ENCODE measurements at regions not wholly inside any gene's neighbourhood (a gene's known extent, or its start where the extent isn't known, plus 50 kb on each side); places are given as distances from the start of the nearest gene placed in this dataset.

DNA sequence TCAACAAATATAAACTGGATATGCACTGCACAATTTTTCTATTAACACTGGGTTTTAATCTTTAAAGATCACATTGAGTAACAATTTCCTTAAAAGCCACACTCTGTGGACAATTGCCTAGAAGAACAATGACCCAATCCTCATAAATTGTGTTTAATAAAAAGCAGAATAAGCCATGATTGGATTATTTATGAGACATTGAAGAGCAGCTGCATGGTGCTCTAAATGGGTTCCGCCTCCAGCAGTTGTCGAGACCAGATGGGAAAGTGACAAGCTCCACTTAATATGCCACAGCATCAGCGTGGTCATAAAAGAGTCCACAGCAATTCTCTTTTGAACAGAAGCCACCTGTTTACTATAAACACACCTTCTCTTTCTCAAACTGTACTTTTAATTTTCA, 635.2 kb upstream of the FRG1 start:
- no peaks in the 10 kb centered on the region for H3K36me3 Mint-ChIP-seq
- H3K27ac Mint-ChIP-seq = no peak overlapping the region
- DNase-seq (no peak), ATAC-seq (ENCODE audit: low read depth) (no peak)
- no peak overlapping the region for H3K4me3 Mint-ChIP-seq
- POLR2A ChIA-PET = no interaction called here
- no peaks in the 10 kb centered on the region for H3K4me1 Mint-ChIP-seq
- H3K27me3 Mint-ChIP-seq = no peaks in the 10 kb centered on the region
- no peaks in the 10 kb centered on the region for H3K9me3 Mint-ChIP-seq

- Mint-ChIP-seq H3K4me3 (no peak overlapping the region), H3K27ac (no peak overlapping the region), H3K27me3 (no peaks in the 10 kb centered on the region), H3K9me3 (no peaks in the 10 kb centered on the region), H3K36me3 (no peaks in the 10 kb centered on the region), H3K4me1 (no peaks in the 10 kb centered on the region)
- no peak for ATAC-seq (ENCODE audit: low read depth)
- DNase-seq = no peak
- POLR2A ChIA-PET = no interaction called here
Observed at GRCh38 chr4:189311251-189311650, 629.4 kb upstream of the FRG1 start.

- H3K36me3 Mint-ChIP-seq = no peaks in the 10 kb centered on the region
- H3K27me3 Mint-ChIP-seq = no peaks in the 10 kb centered on the region
- ATAC-seq (ENCODE audit: low read depth) = no peak
- H3K4me1 Mint-ChIP-seq = no peaks in the 10 kb centered on the region
- POLR2A ChIA-PET = no interaction called here
- H3K27ac Mint-ChIP-seq = no peak overlapping the region
- no peak for DNase-seq
- no peak overlapping the region for H3K4me3 Mint-ChIP-seq
- no peaks in the 10 kb centered on the region for H3K9me3 Mint-ChIP-seq
Observed at GRCh38 chr4:189313064-189313463, 627.6 kb upstream of the FRG1 start.

GRCh38 chr4:189313861-189314513, 626.7 kb upstream of the FRG1 start:
- H3K27ac Mint-ChIP-seq = no peak overlapping the region
- no peaks in the 10 kb centered on the region for H3K27me3 Mint-ChIP-seq
- H3K9me3 Mint-ChIP-seq = no peaks in the 10 kb centered on the region
- H3K36me3 Mint-ChIP-seq = no peaks in the 10 kb centered on the region
- H3K4me1 Mint-ChIP-seq = no peaks in the 10 kb centered on the region
- H3K4me3 Mint-ChIP-seq = no peak overlapping the region
- POLR2A ChIA-PET = no interaction called here
- ATAC-seq (ENCODE audit: low read depth) (no peak), DNase-seq (no peak)

- Mint-ChIP-seq H3K4me3 (no peak overlapping the region), H3K4me1 (no peaks in the 10 kb centered on the region), H3K9me3 (no peaks in the 10 kb centered on the region), H3K27ac (no peak overlapping the region), H3K36me3 (no peaks in the 10 kb centered on the region), H3K27me3 (no peaks in the 10 kb centered on the region)
- POLR2A ChIA-PET = no interaction called here
- no peak for DNase-seq
- no peak for ATAC-seq (ENCODE audit: low read depth)
Observed at GRCh38 chr4:189322426-189322825, 618.2 kb upstream of the FRG1 start.

DNA sequence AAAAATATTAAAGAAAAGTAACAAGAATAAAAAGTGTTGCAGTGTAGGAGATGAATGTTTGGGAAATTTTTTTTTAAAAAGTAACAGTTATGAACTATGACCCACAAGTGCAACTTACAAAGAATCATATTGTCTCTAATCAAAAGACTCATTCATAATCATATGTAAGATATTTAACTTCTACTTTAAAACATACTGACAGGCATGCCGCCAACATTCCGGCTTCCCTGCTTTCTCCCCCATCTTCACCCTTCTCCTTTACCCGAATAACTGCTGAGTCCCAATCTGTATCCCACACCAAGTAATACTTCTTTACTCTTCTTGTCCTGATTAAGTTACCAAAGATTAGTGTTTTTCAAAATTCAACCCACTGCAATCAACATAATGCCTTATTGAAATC, 598.8 kb upstream of the FRG1 start:
- H3K4me1 Mint-ChIP-seq = no peaks in the 10 kb centered on the region
- no peak for ATAC-seq (ENCODE audit: low read depth)
- peaks cover 1% of the 10 kb centered on the region for H3K9me3 Mint-ChIP-seq
- DNase-seq = no peak
- no peaks in the 10 kb centered on the region for H3K36me3 Mint-ChIP-seq
- no peak overlapping the region for H3K27ac Mint-ChIP-seq
- no peaks in the 10 kb centered on the region for H3K27me3 Mint-ChIP-seq
- no peak overlapping the region for H3K4me3 Mint-ChIP-seq
- POLR2A ChIA-PET = no interaction called here

DNA sequence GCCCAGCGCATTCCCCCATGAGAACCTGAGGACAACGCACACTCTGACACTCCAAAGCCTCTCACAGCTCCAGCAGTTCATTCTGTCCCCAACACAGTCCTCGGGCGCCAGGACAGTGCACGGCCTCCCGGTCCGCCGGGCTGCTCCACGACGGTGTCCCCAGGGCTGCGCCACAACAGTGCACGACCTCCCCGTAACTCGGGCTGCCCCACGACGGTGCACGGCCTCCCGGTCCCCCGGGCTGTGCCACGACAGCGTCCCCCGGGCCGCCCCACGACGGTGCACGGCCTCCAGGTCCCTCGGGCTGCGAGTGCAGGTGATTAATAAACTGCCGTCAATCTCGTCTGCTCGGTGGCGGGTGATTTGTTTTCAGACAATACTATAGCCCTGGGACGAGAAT, 585.1 kb upstream of the FRG1 start:
- no peak for DNase-seq
- Mint-ChIP-seq H3K36me3 (no peaks in the 10 kb centered on the region), H3K4me3 (no peak overlapping the region), H3K4me1 (no peaks in the 10 kb centered on the region), H3K9me3 (peaks cover 4% of the 10 kb centered on the region), H3K27me3 (no peaks in the 10 kb centered on the region), H3K27ac (no peak overlapping the region)
- no peak for ATAC-seq (ENCODE audit: low read depth)
- POLR2A ChIA-PET = interaction anchor here (0.6 kb wide), 1 partner anchor 175 kb away, joined by 3 read pairs; no protein-coding TSS in a partner anchor

GRCh38 chr4:189362364-189362763, 578.3 kb upstream of the FRG1 start:
- Mint-ChIP-seq H3K27ac (no peak overlapping the region), H3K4me1 (no peaks in the 10 kb centered on the region)
- no peak for DNase-seq

GRCh38 chr4:189364032-189364449, 576.6 kb upstream of the FRG1 start:
- Mint-ChIP-seq H3K9me3 (peaks cover 10% of the 10 kb centered on the region), H3K4me3 (no peak overlapping the region), H3K4me1 (no peaks in the 10 kb centered on the region), H3K27me3 (no peaks in the 10 kb centered on the region), H3K27ac (no peak overlapping the region), H3K36me3 (no peaks in the 10 kb centered on the region)
- DNase-seq (no peak), ATAC-seq (ENCODE audit: low read depth) (no peak)
- POLR2A ChIA-PET = no interaction called here

More at GRCh38 chr4:189362364-189362763, 578.3 kb upstream of the FRG1 start:
- Mint-ChIP-seq H3K27me3 (no peaks in the 10 kb centered on the region), H3K36me3 (no peaks in the 10 kb centered on the region), H3K4me3 (no peak overlapping the region), H3K9me3 (peaks cover 10% of the 10 kb centered on the region)
- no peak for ATAC-seq (ENCODE audit: low read depth)
- POLR2A ChIA-PET = no interaction called here

DNA sequence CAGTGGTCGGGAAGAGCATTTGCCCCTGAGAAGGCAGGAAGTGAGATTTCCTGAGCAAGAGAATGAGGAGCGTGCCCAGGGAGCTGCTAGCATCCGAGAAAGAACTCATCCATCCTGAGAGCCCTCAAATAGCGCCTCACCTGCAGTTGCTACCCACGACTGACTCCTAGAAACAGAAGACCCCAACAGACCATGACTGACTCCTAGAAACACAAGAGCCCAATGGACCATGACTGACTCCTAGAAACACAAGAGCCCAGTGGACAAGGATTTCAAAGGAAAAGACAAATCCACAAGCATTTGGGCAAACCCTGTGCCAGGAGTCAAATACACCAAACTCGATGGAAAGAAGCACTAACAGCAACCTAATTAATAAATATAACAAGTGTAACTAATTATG, 575.2 kb upstream of the FRG1 start:
- ATAC-seq (ENCODE audit: low read depth) (no peak), DNase-seq (no peak)
- Mint-ChIP-seq H3K36me3 (no peaks in the 10 kb centered on the region), H3K27me3 (no peaks in the 10 kb centered on the region), H3K4me1 (no peaks in the 10 kb centered on the region), H3K9me3 (peaks cover 6% of the 10 kb centered on the region), H3K4me3 (no peak overlapping the region), H3K27ac (no peak overlapping the region)
- POLR2A ChIA-PET = no interaction called here

DNA sequence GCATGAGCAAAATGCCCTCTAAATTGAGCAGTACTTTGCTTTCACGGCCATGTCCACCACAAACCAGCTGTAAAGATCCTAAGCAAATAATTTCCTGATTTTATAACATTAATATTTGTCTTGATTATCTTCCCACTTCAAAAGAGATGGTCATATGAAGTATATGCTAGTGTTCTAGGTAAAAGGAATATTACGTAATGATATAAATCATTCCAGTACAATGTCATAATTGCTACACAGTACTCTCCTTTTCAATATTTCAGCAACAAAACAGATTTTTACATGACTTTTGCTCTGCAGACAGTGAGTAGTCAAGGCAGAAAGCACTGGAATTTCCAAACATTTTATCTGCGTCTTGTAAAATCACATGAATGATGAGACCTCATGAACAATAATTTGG, 572.8 kb upstream of the FRG1 start:
- Mint-ChIP-seq H3K9me3 (peaks cover 3% of the 10 kb centered on the region), H3K4me3 (no peak overlapping the region), H3K36me3 (no peaks in the 10 kb centered on the region), H3K27ac (no peak overlapping the region), H3K4me1 (no peaks in the 10 kb centered on the region), H3K27me3 (no peaks in the 10 kb centered on the region)
- ATAC-seq (ENCODE audit: low read depth) = no peak
- POLR2A ChIA-PET = no interaction called here
- no peak for DNase-seq

DNA sequence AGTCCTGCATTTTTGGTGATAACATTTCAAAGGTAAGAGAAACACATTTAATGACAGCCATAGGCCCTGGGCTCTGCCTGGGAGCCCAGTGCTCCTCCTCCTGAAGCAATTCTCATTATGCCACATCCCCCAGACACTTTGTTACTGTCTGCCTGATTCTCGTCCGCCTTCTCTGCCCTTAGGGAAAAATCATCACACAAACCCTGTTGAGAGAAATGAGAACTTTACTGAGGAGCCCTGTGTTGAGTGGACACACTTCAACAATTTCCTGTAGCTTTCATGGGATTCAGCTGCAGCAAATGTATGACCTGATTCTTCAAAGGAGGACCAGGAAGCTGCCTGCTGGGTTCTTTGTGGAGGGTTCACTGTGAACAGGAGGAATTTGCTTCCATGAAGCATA, 566.5 kb upstream of the FRG1 start:
- no peaks in the 10 kb centered on the region for H3K4me1 Mint-ChIP-seq
- H3K27ac Mint-ChIP-seq = no peak overlapping the region
- peaks cover 1% of the 10 kb centered on the region for H3K9me3 Mint-ChIP-seq
- H3K36me3 Mint-ChIP-seq = no peaks in the 10 kb centered on the region
- DNase-seq (no peak), ATAC-seq (ENCODE audit: low read depth) (no peak)
- POLR2A ChIA-PET = no interaction called here
- no peak overlapping the region for H3K4me3 Mint-ChIP-seq
- no peaks in the 10 kb centered on the region for H3K27me3 Mint-ChIP-seq

DNA sequence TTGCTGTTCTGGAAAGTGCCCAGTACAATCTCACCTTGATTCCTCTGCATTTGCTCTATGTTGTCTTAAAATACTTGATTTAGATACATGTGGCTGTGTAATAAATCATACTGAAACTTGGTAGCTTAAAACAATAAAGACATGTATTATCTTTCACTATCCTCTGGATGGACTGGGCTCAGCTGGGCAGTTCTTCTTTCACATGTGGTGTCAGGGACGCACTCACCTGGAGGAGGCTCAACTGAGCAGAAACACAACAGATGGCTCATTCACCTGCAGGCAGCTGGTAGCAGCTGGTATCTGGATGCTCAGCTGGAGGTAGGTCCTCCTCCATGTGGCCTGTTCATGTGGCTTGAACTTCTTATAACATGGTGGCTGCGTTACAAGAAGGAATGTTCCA, 563.8 kb upstream of the FRG1 start:
- Mint-ChIP-seq H3K4me1 (no peaks in the 10 kb centered on the region), H3K27me3 (no peaks in the 10 kb centered on the region), H3K4me3 (no peak overlapping the region), H3K27ac (no peak overlapping the region), H3K36me3 (no peaks in the 10 kb centered on the region), H3K9me3 (peaks cover 3% of the 10 kb centered on the region)
- DNase-seq (no peak), ATAC-seq (ENCODE audit: low read depth) (no peak)
- POLR2A ChIA-PET = no interaction called here

- H3K36me3 Mint-ChIP-seq = no peaks in the 10 kb centered on the region
Observed at GRCh38 chr4:189377569-189377968, 563.1 kb upstream of the FRG1 start.

DNA sequence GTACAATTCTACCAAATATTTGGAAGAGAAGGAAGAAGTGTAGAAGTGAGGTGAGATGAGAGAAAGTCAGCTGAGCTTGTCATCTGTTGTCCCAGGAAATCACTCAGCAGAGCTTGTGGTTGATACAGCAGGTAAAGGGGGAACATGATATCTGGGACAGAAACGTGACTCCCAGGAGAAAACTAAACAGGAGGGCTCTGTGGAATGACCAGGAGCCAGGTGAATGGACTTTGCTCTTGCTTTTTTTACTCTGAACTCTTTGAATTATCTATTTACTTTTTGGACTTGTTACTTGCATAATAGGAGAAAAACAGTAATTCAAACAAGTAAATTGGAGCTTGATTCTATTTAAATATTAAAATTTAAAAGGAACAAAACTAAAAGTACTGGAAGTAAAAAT, 555.6 kb upstream of the FRG1 start:
- Mint-ChIP-seq H3K4me1 (no peaks in the 10 kb centered on the region), H3K27me3 (no peaks in the 10 kb centered on the region), H3K36me3 (no peaks in the 10 kb centered on the region), H3K9me3 (peaks cover 1% of the 10 kb centered on the region), H3K27ac (no peak overlapping the region), H3K4me3 (no peak overlapping the region)
- ATAC-seq (ENCODE audit: low read depth) (no peak), DNase-seq (no peak)
- POLR2A ChIA-PET = no interaction called here

More at GRCh38 chr4:189377569-189377968, 563.1 kb upstream of the FRG1 start:
- DNase-seq (no peak), ATAC-seq (ENCODE audit: low read depth) (no peak)
- Mint-ChIP-seq H3K4me1 (no peaks in the 10 kb centered on the region), H3K27ac (no peak overlapping the region), H3K4me3 (no peak overlapping the region), H3K9me3 (peaks cover 3% of the 10 kb centered on the region), H3K27me3 (no peaks in the 10 kb centered on the region)
- POLR2A ChIA-PET = no interaction called here
